ENCODE measurements at regions not wholly inside any gene's neighbourhood (a gene's known extent, or its start where the extent isn't known, plus 50 kb on each side); places are given as distances from the start of the nearest gene placed in this dataset.
"Not testable (repeated sequence)": the region's sequence is repeated elsewhere in the genome, so short reads cannot be mapped to it uniquely, and the experiment has no call there.

GRCh38 chr16:59469266-59469665, 735.1 kb upstream of the GOT2 start:
- Histone ChIP-seq H3K9me3 (ENCODE audit: low read depth) (no peaks in the 10 kb centered on the region), H3K27ac (no peak overlapping the region), H3K4me2 (no peak overlapping the region), H3K79me2 (no peaks in the 10 kb centered on the region), H3K27me3 (no peaks in the 10 kb centered on the region), H3K4me3 (no peak overlapping the region), H2AFZ (no peak overlapping the region), H3K4me1 (ENCODE audit: insufficient read depth) (no peaks in the 10 kb centered on the region), H3K36me3 (replicated peaks; ENCODE audit: insufficient read depth, low read depth) (no peaks in the 10 kb centered on the region), H3K9me2 (replicated peaks; ENCODE audit: insufficient read depth) (no peaks in the 10 kb centered on the region), H4K20me1 (ENCODE audit: insufficient read depth, poor library complexity, severe bottlenecking) (no peaks in the 10 kb centered on the region)
- TF ChIP-seq, protein P1, sequence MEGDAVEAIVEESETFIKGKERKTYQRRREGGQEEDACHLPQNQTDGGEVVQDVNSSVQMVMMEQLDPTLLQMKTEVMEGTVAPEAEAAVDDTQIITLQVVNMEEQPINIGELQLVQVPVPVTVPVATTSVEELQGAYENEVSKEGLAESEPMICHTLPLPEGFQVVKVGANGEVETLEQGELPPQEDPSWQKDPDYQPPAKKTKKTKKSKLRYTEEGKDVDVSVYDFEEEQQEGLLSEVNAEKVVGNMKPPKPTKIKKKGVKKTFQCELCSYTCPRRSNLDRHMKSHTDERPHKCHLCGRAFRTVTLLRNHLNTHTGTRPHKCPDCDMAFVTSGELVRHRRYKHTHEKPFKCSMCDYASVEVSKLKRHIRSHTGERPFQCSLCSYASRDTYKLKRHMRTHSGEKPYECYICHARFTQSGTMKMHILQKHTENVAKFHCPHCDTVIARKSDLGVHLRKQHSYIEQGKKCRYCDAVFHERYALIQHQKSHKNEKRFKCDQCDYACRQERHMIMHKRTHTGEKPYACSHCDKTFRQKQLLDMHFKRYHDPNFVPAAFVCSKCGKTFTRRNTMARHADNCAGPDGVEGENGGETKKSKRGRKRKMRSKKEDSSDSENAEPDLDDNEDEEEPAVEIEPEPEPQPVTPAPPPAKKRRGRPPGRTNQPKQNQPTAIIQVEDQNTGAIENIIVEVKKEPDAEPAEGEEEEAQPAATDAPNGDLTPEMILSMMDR (IDR thresholded peaks at IDR 0.05; ENCODE audit: poor library complexity): no peak
- TF ChIP-seq EZH2phosphoT487 (IDR thresholded peaks at IDR 0.05; ENCODE audit: low read depth, severe bottlenecking, unreplicated experiment): no peak
- TF ChIP-seq EZH2 (IDR thresholded peaks at IDR 0.05; ENCODE audit: borderline replicate concordance): no peak
- DNase-seq (ENCODE audit: low spot score): no peak
- WGBS (ENCODE audit: low lambda C conversion rate, missing lambda C conversion rate): 89% methylated on average over 1 of the region's 1 CpG

GRCh38 chr16:59463776-59464175, 729.7 kb upstream of the GOT2 start:
- H3K9me2 ChIP-seq (replicated peaks; ENCODE audit: insufficient read depth): no peaks in the 10 kb centered on the region
- H3K4me3 ChIP-seq: no peak overlapping the region
- H3K36me3 ChIP-seq (replicated peaks; ENCODE audit: insufficient read depth, low read depth): no peaks in the 10 kb centered on the region
- no peak overlapping the region for H3K4me2 ChIP-seq
- TF ChIP-seq EZH2 (IDR thresholded peaks at IDR 0.05; ENCODE audit: borderline replicate concordance) (no peak), EZH2phosphoT487 (IDR thresholded peaks at IDR 0.05; ENCODE audit: low read depth, severe bottlenecking, unreplicated experiment) (no peak)
- TF ChIP-seq, protein P1 (IDR thresholded peaks at IDR 0.05; ENCODE audit: poor library complexity): no peak
- no peaks in the 10 kb centered on the region for H4K20me1 ChIP-seq (ENCODE audit: insufficient read depth, poor library complexity, severe bottlenecking)
- no peaks in the 10 kb centered on the region for H3K9me3 ChIP-seq (ENCODE audit: low read depth)
- H3K27me3 ChIP-seq: no peaks in the 10 kb centered on the region
- H3K4me1 ChIP-seq (ENCODE audit: insufficient read depth): no peaks in the 10 kb centered on the region
- no peaks in the 10 kb centered on the region for H3K79me2 ChIP-seq
- no peak for DNase-seq (ENCODE audit: low spot score)
- no peak overlapping the region for H3K27ac ChIP-seq
- H2AFZ ChIP-seq: no peak overlapping the region

DNA sequence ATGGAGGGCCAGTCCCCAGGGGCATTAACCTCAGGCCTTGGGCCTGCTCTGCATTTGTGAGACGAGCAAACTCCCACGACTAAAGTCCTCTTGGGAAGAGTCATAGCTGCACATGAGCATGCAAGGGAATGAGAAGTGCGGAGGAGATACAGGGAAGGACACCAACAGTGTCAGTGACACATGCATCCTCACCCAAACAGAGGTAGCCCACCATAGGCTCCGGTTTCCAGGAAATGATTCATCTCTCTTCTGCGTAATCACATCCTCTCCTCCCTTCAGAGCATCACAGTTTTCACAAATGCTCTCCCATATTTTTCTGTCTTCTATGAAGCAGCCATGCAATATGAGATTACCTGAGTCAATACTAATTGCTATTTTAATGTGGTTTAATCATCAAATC, 725.7 kb upstream of the GOT2 start:
- H3K79me2 ChIP-seq: no peaks in the 10 kb centered on the region
- no peak overlapping the region for H3K27ac ChIP-seq
- no peaks in the 10 kb centered on the region for H3K9me2 ChIP-seq (replicated peaks; ENCODE audit: insufficient read depth)
- no peak for TF ChIP-seq EZH2phosphoT487 (IDR thresholded peaks at IDR 0.05; ENCODE audit: low read depth, severe bottlenecking, unreplicated experiment)
- TF ChIP-seq EZH2 (IDR thresholded peaks at IDR 0.05; ENCODE audit: borderline replicate concordance): no peak
- no peak for DNase-seq (ENCODE audit: low spot score)
- no peak overlapping the region for H2AFZ ChIP-seq
- no peaks in the 10 kb centered on the region for H3K36me3 ChIP-seq (replicated peaks; ENCODE audit: insufficient read depth, low read depth)
- H3K9me3 ChIP-seq (ENCODE audit: low read depth): no peaks in the 10 kb centered on the region
- H3K4me1 ChIP-seq (ENCODE audit: insufficient read depth): no peaks in the 10 kb centered on the region
- no peak overlapping the region for H3K4me3 ChIP-seq
- no peaks in the 10 kb centered on the region for H4K20me1 ChIP-seq (ENCODE audit: insufficient read depth, poor library complexity, severe bottlenecking)
- WGBS (ENCODE audit: low lambda C conversion rate, missing lambda C conversion rate): 84% methylated on average over 5 of the region's 5 CpGs
- H3K27me3 ChIP-seq: no peaks in the 10 kb centered on the region
- H3K4me2 ChIP-seq: no peak overlapping the region

GRCh38 chr16:59455497-59455896, 721.4 kb upstream of the GOT2 start:
- Histone ChIP-seq H3K9me2 (replicated peaks; ENCODE audit: insufficient read depth) (no peaks in the 10 kb centered on the region), H3K79me2 (no peaks in the 10 kb centered on the region), H3K36me3 (replicated peaks; ENCODE audit: insufficient read depth, low read depth) (no peaks in the 10 kb centered on the region), H3K9me3 (ENCODE audit: low read depth) (no peaks in the 10 kb centered on the region), H4K20me1 (ENCODE audit: insufficient read depth, poor library complexity, severe bottlenecking) (no peaks in the 10 kb centered on the region), H3K27ac (no peak overlapping the region), H3K4me3 (no peak overlapping the region), H2AFZ (no peak overlapping the region), H3K4me1 (ENCODE audit: insufficient read depth) (no peaks in the 10 kb centered on the region), H3K27me3 (no peaks in the 10 kb centered on the region), H3K4me2 (no peak overlapping the region)
- WGBS (ENCODE audit: low lambda C conversion rate, missing lambda C conversion rate): 87% methylated on average over 1 of the region's 1 CpG
- no peak for DNase-seq (ENCODE audit: low spot score)
- no peak for TF ChIP-seq EZH2 (IDR thresholded peaks at IDR 0.05; ENCODE audit: borderline replicate concordance)
- no peak for TF ChIP-seq EZH2phosphoT487 (IDR thresholded peaks at IDR 0.05; ENCODE audit: low read depth, severe bottlenecking, unreplicated experiment)
- TF ChIP-seq, protein P1 (IDR thresholded peaks at IDR 0.05; ENCODE audit: poor library complexity): no peak

DNA sequence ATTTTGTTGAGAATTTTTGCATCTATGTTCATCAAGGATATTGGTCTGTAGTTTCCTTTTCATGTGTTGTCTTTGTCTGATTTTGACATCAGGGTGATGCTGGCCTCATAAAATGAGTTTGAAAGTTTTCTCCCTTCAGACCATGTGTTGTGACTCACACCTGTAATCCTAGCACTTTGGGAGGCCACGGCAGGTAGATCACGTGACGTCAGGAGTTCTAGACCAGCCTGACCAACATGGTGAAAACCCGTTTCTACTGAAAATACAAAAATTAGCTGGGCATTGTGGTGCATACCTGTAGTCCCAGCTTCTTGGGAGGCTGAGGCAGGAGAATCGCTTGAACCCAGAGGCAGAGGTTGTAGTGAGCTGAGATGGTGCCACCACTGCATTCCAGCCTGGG, 716.4 kb upstream of the GOT2 start:
- H3K36me3 ChIP-seq (replicated peaks; ENCODE audit: insufficient read depth, low read depth); H4K20me1 ChIP-seq (ENCODE audit: insufficient read depth, poor library complexity, severe bottlenecking); H3K4me3 ChIP-seq; H3K27me3 ChIP-seq; H3K79me2 ChIP-seq; H3K4me2 ChIP-seq; DNase-seq (ENCODE audit: low spot score); H3K9me2 ChIP-seq (replicated peaks; ENCODE audit: insufficient read depth); H3K27ac ChIP-seq; H3K9me3 ChIP-seq (ENCODE audit: low read depth); H3K4me1 ChIP-seq (ENCODE audit: insufficient read depth); H2AFZ ChIP-seq: not testable (repeated sequence)
- WGBS (ENCODE audit: low lambda C conversion rate, missing lambda C conversion rate): 94% methylated on average over 5 of the region's 5 CpGs

All from hepatocyte (in vitro differentiated cells).